ENCODE measurements at regions not wholly inside any gene's neighbourhood (a gene's known extent, or its start where the extent isn't known, plus 50 kb on each side); places are given as distances from the start of the nearest gene placed in this dataset.

- TF ChIP-seq ESRRG (CRISPR knock-in tag; IDR thresholded peaks at IDR 0.05) = no peak
- no peak for TF ChIP-seq CREB5 (CRISPR knock-in tag; IDR thresholded peaks at IDR 0.05; ENCODE audit: low read depth)
- no peak for TF ChIP-seq PATZ1 (CRISPR knock-in tag; IDR thresholded peaks at IDR 0.05; ENCODE audit: borderline replicate concordance)
- TF ChIP-seq RARB (CRISPR knock-in tag; IDR thresholded peaks at IDR 0.05) = no peak
- TF ChIP-seq ZNF565 (CRISPR knock-in tag; conservative IDR thresholded peaks at IDR 0.05; ENCODE audit: low read depth) = no peak
- no peak for TF ChIP-seq ZNF70 (CRISPR knock-in tag; IDR thresholded peaks at IDR 0.05)
- TF ChIP-seq SNAI2 (CRISPR knock-in tag; IDR thresholded peaks at IDR 0.05) = no peak
- no peak for TF ChIP-seq TCF4 (CRISPR knock-in tag; IDR thresholded peaks at IDR 0.05; ENCODE audit: borderline replicate concordance)
- no peak for TF ChIP-seq OSR1 (CRISPR knock-in tag; IDR thresholded peaks at IDR 0.05)
- TF ChIP-seq CSDC2 (CRISPR knock-in tag; IDR thresholded peaks at IDR 0.05) = no peak
- no peak for TF ChIP-seq ZFP3 (CRISPR knock-in tag; IDR thresholded peaks at IDR 0.05)
- no peak for TF ChIP-seq TSHZ2 (CRISPR knock-in tag; IDR thresholded peaks at IDR 0.05)
- no peak for TF ChIP-seq TOX (CRISPR knock-in tag; IDR thresholded peaks at IDR 0.05; ENCODE audit: borderline replicate concordance)
- no peak for TF ChIP-seq ZNF8 (CRISPR knock-in tag; IDR thresholded peaks at IDR 0.05)
- no peak for ATAC-seq
Measured at GRCh38 chr14:103223818-103224352, 100.6 kb downstream of the TNFAIP2 start.

- no peak for ATAC-seq
- TF ChIP-seq CSDC2 (CRISPR knock-in tag; IDR thresholded peaks at IDR 0.05) = no peak
- TF ChIP-seq BACH2 (CRISPR knock-in tag; IDR thresholded peaks at IDR 0.05; ENCODE audit: borderline replicate concordance) = no peak
- TF ChIP-seq GLIS3 (CRISPR knock-in tag; IDR thresholded peaks at IDR 0.05) = no peak
- TF ChIP-seq OSR1 (CRISPR knock-in tag; IDR thresholded peaks at IDR 0.05) = no peak
- no peak for TF ChIP-seq PATZ1 (CRISPR knock-in tag; IDR thresholded peaks at IDR 0.05; ENCODE audit: borderline replicate concordance)
- TF ChIP-seq ZNF565 (CRISPR knock-in tag; conservative IDR thresholded peaks at IDR 0.05; ENCODE audit: low read depth) = no peak
- TF ChIP-seq ZFP30 (CRISPR knock-in tag; IDR thresholded peaks at IDR 0.05) = no peak
- TF ChIP-seq SNAI2 (CRISPR knock-in tag; IDR thresholded peaks at IDR 0.05) = no peak
- TF ChIP-seq PPARA (CRISPR knock-in tag; IDR thresholded peaks at IDR 0.05; ENCODE audit: borderline replicate concordance) = no peak
- no peak for TF ChIP-seq TOX (CRISPR knock-in tag; IDR thresholded peaks at IDR 0.05; ENCODE audit: borderline replicate concordance)
- no peak for TF ChIP-seq RARB (CRISPR knock-in tag; IDR thresholded peaks at IDR 0.05)
- TF ChIP-seq ESRRG (CRISPR knock-in tag; IDR thresholded peaks at IDR 0.05) = no peak
- no peak for TF ChIP-seq ZNF70 (CRISPR knock-in tag; IDR thresholded peaks at IDR 0.05)
- no peak for TF ChIP-seq POU6F1 (CRISPR knock-in tag; IDR thresholded peaks at IDR 0.05; ENCODE audit: borderline replicate concordance, low read depth)
- no peak for TF ChIP-seq ARNTL (CRISPR knock-in tag; IDR thresholded peaks at IDR 0.05; ENCODE audit: borderline replicate concordance, low read depth)
- TF ChIP-seq CSRNP3 (CRISPR knock-in tag; IDR thresholded peaks at IDR 0.05) = no peak
- TF ChIP-seq TCF4 (CRISPR knock-in tag; IDR thresholded peaks at IDR 0.05; ENCODE audit: borderline replicate concordance) = no peak
- no peak for TF ChIP-seq ZNF8 (CRISPR knock-in tag; IDR thresholded peaks at IDR 0.05)
- no peak for TF ChIP-seq ZFP3 (CRISPR knock-in tag; IDR thresholded peaks at IDR 0.05)
Measured at GRCh38 chr14:103225062-103225461, 101.8 kb downstream of the TNFAIP2 start.
